CD4-positive, alpha-beta T cell treated with Interleukin-17A for 4 hours (primary cell): ENCODE measurements at regions not wholly inside any gene's neighbourhood (a gene's known extent, or its start where the extent isn't known, plus 50 kb on each side); places are given as distances from the start of the nearest gene placed in this dataset.
"Not testable (repeated sequence)": the region's sequence is repeated elsewhere in the genome, so short reads cannot be mapped to it uniquely, and the experiment has no call there.

Experiments used
- DNase-seq: peaks from one replicate; pipeline ENCODE4 v3.0.0-alpha.2; 2020; ENCODE audit warnings: mixed read lengths

- DNase-seq: not testable (repeated sequence)
These were observed 2968.4 kb downstream of the RPIA start for GRCh38 chr2:91659917-91660275.

- not testable (repeated sequence) for DNase-seq
These were observed 2975.9 kb downstream of the RPIA start for GRCh38 chr2:91667341-91667740.

- not testable (repeated sequence) for DNase-seq
These were observed 2994.1 kb downstream of the RPIA start for GRCh38 chr2:91685541-91685940.

GRCh38 chr2:91686046-91686445 lies 2994.6 kb downstream of the RPIA start:
- not testable (repeated sequence) for DNase-seq
